Parathyroid adenoma (tissue), 2 donors: ENCODE measurements at regions not wholly inside any gene's neighbourhood (a gene's known extent, or its start where the extent isn't known, plus 50 kb on each side); places are given as distances from the start of the nearest gene placed in this dataset.

Source experiments
- H2AFZ ChIP-seq: fragments of 300-600 bp; sonication (generic); one replicate; pipeline ENCODE4 v1.7.0; 2017; ENCODE audit warnings: antibody characterized with exemption, mild to moderate bottlenecking
- H3K27ac ChIP-seq: fragments of 300-600 bp; sonication (generic); one replicate; pipeline ENCODE4 v1.7.0; 2017
- H3K27me3 ChIP-seq: fragments of 300-600 bp; sonication (generic); one replicate; pipeline ENCODE4 v1.7.0; 2017; ENCODE audit warnings: low read length; ENCODE audit not compliant: control insufficient read depth, insufficient read depth
- H3K36me3 ChIP-seq: fragments of 300-600 bp; sonication (generic); one replicate; pipeline ENCODE4 v1.7.0; 2017; ENCODE audit warnings: low read length; ENCODE audit not compliant: control insufficient read depth, insufficient read depth
- H3K4me1 ChIP-seq: fragments of 300-600 bp; sonication (generic); one replicate; pipeline ENCODE4 v1.7.0; 2017; ENCODE audit warnings: control low read depth
- H3K4me2 ChIP-seq: fragments of 300-600 bp; sonication (generic); one replicate; pipeline ENCODE4 v1.7.0; 2017; ENCODE audit warnings: low read length
- H3K4me3 ChIP-seq: fragments of 300-600 bp; sonication (generic); one replicate; pipeline ENCODE4 v1.7.0; 2017; ENCODE audit warnings: low read depth, low read length
- H3K79me2 ChIP-seq: fragments of 300-600 bp; sonication (generic); one replicate; pipeline ENCODE4 v1.7.0; 2017; ENCODE audit warnings: control low read depth
- H3K9ac ChIP-seq: fragments of 300-600 bp; sonication (generic); one replicate; pipeline ENCODE4 v1.7.0; 2017; ENCODE audit warnings: mild to moderate bottlenecking
- H3K9me3 ChIP-seq: fragments of 300-600 bp; sonication (generic); one replicate; pipeline ENCODE4 v1.7.0; 2017; ENCODE audit warnings: low read length; ENCODE audit not compliant: control insufficient read depth
- CTCF ChIP-seq: fragments of 300-600 bp; sonication (generic); IDR thresholded peaks from one replicate; pipeline ENCODE4 v1.7.0; 2017; ENCODE audit warnings: antibody characterized with exemption, mild to moderate bottlenecking
- donor health status: primary hyperparathyroidism.

GRCh38 chr12:22787557-22787956 lies 162.6 kb downstream of the ETNK1 start:
- TF ChIP-seq CTCF, result no peak
- H3K27ac ChIP-seq, result no peak overlapping the region

GRCh38 chr12:22788913-22789312 lies 163.9 kb downstream of the ETNK1 start:
- Histone ChIP-seq H3K4me1 (no peaks in the 10 kb centered on the region), H3K4me2 (no peak overlapping the region), H3K9ac (no peak overlapping the region), H3K9me3 (no peaks in the 10 kb centered on the region), H3K4me3 (no peak overlapping the region), H2AFZ (no peak overlapping the region), H3K27ac (no peak overlapping the region), H3K79me2 (no peaks in the 10 kb centered on the region), H3K27me3 (no peaks in the 10 kb centered on the region), H3K36me3 (no peaks in the 10 kb centered on the region)
- no peak for TF ChIP-seq CTCF

More at GRCh38 chr12:22787557-22787956, 162.6 kb downstream of the ETNK1 start:
- H3K9ac ChIP-seq, result no peak overlapping the region
- H3K4me1 ChIP-seq, result no peaks in the 10 kb centered on the region
- H3K4me2 ChIP-seq, result no peak overlapping the region
- no peaks in the 10 kb centered on the region for H3K27me3 ChIP-seq
- no peaks in the 10 kb centered on the region for H3K36me3 ChIP-seq
- H3K4me3 ChIP-seq, result no peak overlapping the region
- H3K9me3 ChIP-seq, result no peaks in the 10 kb centered on the region
- H3K79me2 ChIP-seq, result no peaks in the 10 kb centered on the region
- no peak overlapping the region for H2AFZ ChIP-seq

- Histone ChIP-seq H3K4me1 (no peaks in the 10 kb centered on the region), H3K27ac (no peak overlapping the region), H3K79me2 (no peaks in the 10 kb centered on the region), H3K36me3 (no peaks in the 10 kb centered on the region), H3K27me3 (no peaks in the 10 kb centered on the region), H3K9ac (no peak overlapping the region), H3K4me3 (no peak overlapping the region), H2AFZ (no peak overlapping the region), H3K9me3 (no peaks in the 10 kb centered on the region), H3K4me2 (no peak overlapping the region)
- TF ChIP-seq CTCF, result no peak
These were observed 167.2 kb downstream of the ETNK1 start for GRCh38 chr12:22792138-22792537.

DNA sequence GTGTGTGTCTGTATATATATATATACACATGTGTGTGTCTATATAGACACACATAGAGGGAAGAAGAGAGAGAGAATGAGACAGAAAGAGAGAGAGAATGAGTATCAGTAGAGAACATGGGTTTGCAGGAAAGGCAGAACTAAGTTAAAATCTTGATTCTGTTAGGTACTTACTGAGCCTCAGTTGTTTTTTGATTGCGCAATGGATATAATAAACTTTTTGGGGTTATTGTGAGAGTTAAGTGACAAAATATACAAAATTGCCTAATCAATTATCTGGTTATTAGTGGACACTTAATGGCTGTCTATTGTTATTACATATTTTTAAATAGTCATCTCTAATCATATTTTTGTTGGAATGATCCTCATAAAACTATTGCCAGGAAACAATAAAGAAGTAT lies 169.0 kb downstream of the ETNK1 start:
- H2AFZ ChIP-seq, result no peak overlapping the region
- no peak overlapping the region for H3K4me3 ChIP-seq
- H3K79me2 ChIP-seq, result no peaks in the 10 kb centered on the region
- H3K9ac ChIP-seq, result no peak overlapping the region
- no peaks in the 10 kb centered on the region for H3K36me3 ChIP-seq
- H3K4me1 ChIP-seq, result no peaks in the 10 kb centered on the region
- H3K27me3 ChIP-seq, result no peaks in the 10 kb centered on the region
- no peak for TF ChIP-seq CTCF
- no peak overlapping the region for H3K27ac ChIP-seq
- no peak overlapping the region for H3K4me2 ChIP-seq
- no peaks in the 10 kb centered on the region for H3K9me3 ChIP-seq

DNA sequence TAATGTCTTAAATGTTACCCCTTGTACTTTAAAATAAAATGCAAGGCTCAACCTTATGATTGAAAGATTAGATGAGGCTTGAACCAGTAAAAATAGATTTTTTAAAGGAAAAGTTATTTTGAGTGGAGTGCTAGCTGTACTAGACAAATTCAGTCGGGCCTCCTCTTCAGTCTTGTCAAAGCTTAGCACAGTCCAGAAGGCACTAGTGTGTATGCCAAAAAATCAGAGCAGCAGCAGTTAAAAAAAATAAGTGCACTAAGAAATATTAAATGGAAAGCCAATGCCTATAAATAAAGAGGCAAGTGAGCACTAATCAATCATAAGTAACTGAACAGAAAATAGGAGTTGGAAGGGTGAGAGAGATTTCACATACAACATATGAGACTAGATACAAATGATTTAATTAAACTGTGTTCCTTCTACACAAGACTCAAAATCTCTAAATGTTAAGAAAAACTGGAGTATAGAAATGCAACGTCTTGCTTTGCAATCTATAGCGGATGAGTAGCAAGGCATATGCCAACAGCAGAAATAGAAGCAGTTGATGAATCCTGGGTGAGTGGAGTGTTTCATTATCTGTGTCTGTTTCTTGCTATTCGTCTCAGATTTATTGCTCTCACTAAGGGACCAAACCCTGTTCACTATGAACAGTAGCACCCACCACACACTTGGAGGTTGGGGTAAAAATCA lies 172.1 kb downstream of the ETNK1 start:
- H3K27me3 ChIP-seq, result no peaks in the 10 kb centered on the region
- H3K4me1 ChIP-seq, result no peaks in the 10 kb centered on the region
- no peak for TF ChIP-seq CTCF
- no peaks in the 10 kb centered on the region for H3K9me3 ChIP-seq
- H3K9ac ChIP-seq, result no peak overlapping the region
- H3K79me2 ChIP-seq, result no peaks in the 10 kb centered on the region
- H3K4me2 ChIP-seq, result no peak overlapping the region
- no peak overlapping the region for H3K27ac ChIP-seq
- H3K36me3 ChIP-seq, result no peaks in the 10 kb centered on the region
- no peak overlapping the region for H2AFZ ChIP-seq
- H3K4me3 ChIP-seq, result no peak overlapping the region
